ENCODE measurements at regions not wholly inside any gene's neighbourhood (a gene's known extent, or its start where the extent isn't known, plus 50 kb on each side); places are given as distances from the start of the nearest gene placed in this dataset.

GRCh38 chr2:84017010-84017409 lies 442.1 kb downstream of the SUCLG1 start:
- no peak for TF ChIP-seq CTCF (conservative IDR thresholded peaks at IDR 0.05; ENCODE audit: low read depth, low read length)
- no peak for TF ChIP-seq EZH2 (IDR thresholded peaks at IDR 0.05; ENCODE audit: borderline replicate concordance, low read depth, low read length, poor library complexity, severe bottlenecking)

Measured in A673 (cell line).